ENCODE measurements at regions not wholly inside any gene's neighbourhood (a gene's known extent, or its start where the extent isn't known, plus 50 kb on each side); places are given as distances from the start of the nearest gene placed in this dataset.

DNA sequence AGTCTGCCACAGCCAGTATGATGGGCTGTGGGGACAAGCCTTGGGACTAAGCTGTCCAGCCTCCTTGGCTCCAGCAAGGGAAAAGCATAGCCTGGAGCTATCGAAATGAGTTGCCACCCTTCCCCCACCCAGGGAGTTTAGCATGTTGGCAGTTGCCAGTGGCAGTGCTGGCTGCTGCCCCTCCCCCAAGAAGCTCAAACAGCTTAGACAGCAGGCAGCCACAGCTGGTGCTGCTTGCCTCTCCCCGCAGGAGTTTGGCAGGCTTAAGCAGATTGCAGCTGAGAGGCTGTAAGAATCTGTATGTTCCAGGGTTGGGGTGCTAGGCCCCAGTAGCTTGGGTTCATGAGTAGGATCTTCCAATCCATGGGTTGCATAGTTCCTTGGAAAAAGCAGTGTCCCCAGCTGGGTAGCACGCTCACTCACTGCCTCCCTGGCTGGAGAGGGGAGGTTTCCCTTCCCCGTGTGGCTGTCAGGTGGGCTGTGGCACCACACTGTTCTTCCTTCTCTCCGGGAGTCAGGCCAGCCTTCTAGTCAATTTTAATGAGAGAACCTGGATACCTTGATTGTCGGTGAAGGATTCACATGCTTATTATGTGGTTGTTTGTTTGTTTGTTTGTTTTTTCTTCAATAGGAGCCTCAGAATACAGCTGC, 506.1 kb downstream of the CDH11 start:
- DNase-seq (ENCODE audit: low read depth, low spot score), result no peak
- FAIRE-seq, result no peak
- Histone ChIP-seq H4K20me1 (ENCODE audit: control insufficient read depth, extremely low read depth, insufficient read depth, low read length) (no peaks in the 10 kb centered on the region), H3K4me1 (ENCODE audit: control insufficient read depth, extremely low read depth, insufficient read depth, low read length) (no peaks in the 10 kb centered on the region), H3K4me3 (ENCODE audit: control insufficient read depth in 2 of 3, extremely low read depth in 1 of 3, insufficient read depth in 2 of 3, low read depth in 1 of 3, low read length in 3 of 3) (no peak overlapping the region), H3K27ac (ENCODE audit: control insufficient read depth, insufficient read depth, low read length) (no peak overlapping the region), H3K9ac (ENCODE audit: control insufficient read depth, extremely low read depth, insufficient read depth, low read length) (no peak overlapping the region), H3K4me2 (ENCODE audit: control insufficient read depth, extremely low read depth, insufficient read depth, low read depth, low read length) (no peak overlapping the region), H2AFZ (ENCODE audit: control insufficient read depth, low read length) (no peak overlapping the region), H3K9me1 (ENCODE audit: control insufficient read depth, extremely low read depth, insufficient read depth, low read length) (no peaks in the 10 kb centered on the region), H3K36me3 (ENCODE audit: control insufficient read depth in 2 of 2, extremely low read depth in 1 of 2, insufficient read depth in 2 of 2, low read length in 2 of 2) (no peaks in the 10 kb centered on the region), H3K9me3 (ENCODE audit: control insufficient read depth, low read depth, low read length) (no peaks in the 10 kb centered on the region), H3K27me3 (ENCODE audit: control insufficient read depth, extremely low read depth, insufficient read depth, low read length) (no peaks in the 10 kb centered on the region), H3K79me2 (ENCODE audit: control insufficient read depth, insufficient read depth, low read length) (no peaks in the 10 kb centered on the region)
- no peak for TF ChIP-seq EZH2 (IDR thresholded peaks at IDR 0.05; ENCODE audit: low read length)
- TF ChIP-seq, protein P1, sequence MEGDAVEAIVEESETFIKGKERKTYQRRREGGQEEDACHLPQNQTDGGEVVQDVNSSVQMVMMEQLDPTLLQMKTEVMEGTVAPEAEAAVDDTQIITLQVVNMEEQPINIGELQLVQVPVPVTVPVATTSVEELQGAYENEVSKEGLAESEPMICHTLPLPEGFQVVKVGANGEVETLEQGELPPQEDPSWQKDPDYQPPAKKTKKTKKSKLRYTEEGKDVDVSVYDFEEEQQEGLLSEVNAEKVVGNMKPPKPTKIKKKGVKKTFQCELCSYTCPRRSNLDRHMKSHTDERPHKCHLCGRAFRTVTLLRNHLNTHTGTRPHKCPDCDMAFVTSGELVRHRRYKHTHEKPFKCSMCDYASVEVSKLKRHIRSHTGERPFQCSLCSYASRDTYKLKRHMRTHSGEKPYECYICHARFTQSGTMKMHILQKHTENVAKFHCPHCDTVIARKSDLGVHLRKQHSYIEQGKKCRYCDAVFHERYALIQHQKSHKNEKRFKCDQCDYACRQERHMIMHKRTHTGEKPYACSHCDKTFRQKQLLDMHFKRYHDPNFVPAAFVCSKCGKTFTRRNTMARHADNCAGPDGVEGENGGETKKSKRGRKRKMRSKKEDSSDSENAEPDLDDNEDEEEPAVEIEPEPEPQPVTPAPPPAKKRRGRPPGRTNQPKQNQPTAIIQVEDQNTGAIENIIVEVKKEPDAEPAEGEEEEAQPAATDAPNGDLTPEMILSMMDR (optimal IDR thresholded peaks at IDR 0.05 in 1 of 3, IDR thresholded peaks at IDR 0.05 in 1 of 3, conservative IDR thresholded peaks at IDR 0.05 in 1 of 3; ENCODE audit: extremely low read depth in 1 of 3, insufficient read depth in 2 of 3, low read length in 3 of 3), result no peak
- dilution Hi-C loops (cut with MboI; ENCODE audit: extremely low pct_ligation_motif_present, low sequenced_read_pairs), result no loop called here

DNA sequence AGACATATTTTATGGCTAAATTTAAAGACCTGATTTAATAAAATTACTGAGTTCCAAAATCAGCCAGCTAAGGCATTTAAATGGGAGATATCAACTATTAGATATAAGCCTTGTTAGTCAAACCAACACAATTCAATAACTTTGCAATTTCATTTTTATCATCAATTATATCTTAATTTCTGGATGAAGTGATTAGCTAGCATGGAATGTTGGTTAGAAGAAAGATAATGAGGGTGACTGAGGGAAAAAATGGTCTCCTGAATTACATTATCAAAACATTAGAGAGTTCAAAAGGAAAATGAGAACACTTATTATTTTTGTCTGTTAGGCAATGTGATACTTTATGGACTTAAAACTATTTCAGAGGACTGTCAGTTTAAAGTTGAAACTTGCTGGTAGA, 525.7 kb downstream of the CDH11 start:
- no peak for TF ChIP-seq EZH2 (IDR thresholded peaks at IDR 0.05; ENCODE audit: low read length)
- TF ChIP-seq, protein P1 (optimal IDR thresholded peaks at IDR 0.05 in 1 of 3, IDR thresholded peaks at IDR 0.05 in 1 of 3, conservative IDR thresholded peaks at IDR 0.05 in 1 of 3; ENCODE audit: extremely low read depth in 1 of 3, insufficient read depth in 2 of 3, low read length in 3 of 3), result no peak
- DNase-seq (ENCODE audit: low read depth, low spot score) (no peak), FAIRE-seq (no peak)
- Histone ChIP-seq H3K27ac (ENCODE audit: control insufficient read depth, insufficient read depth, low read length) (no peak overlapping the region), H3K4me2 (ENCODE audit: control insufficient read depth, extremely low read depth, insufficient read depth, low read depth, low read length) (no peak overlapping the region), H3K4me1 (ENCODE audit: control insufficient read depth, extremely low read depth, insufficient read depth, low read length) (no peaks in the 10 kb centered on the region), H3K4me3 (ENCODE audit: control insufficient read depth in 2 of 3, extremely low read depth in 1 of 3, insufficient read depth in 2 of 3, low read depth in 1 of 3, low read length in 3 of 3) (no peak overlapping the region), H3K9ac (ENCODE audit: control insufficient read depth, extremely low read depth, insufficient read depth, low read length) (no peak overlapping the region), H3K9me3 (ENCODE audit: control insufficient read depth, low read depth, low read length) (no peaks in the 10 kb centered on the region), H3K36me3 (ENCODE audit: control insufficient read depth in 2 of 2, extremely low read depth in 1 of 2, insufficient read depth in 2 of 2, low read length in 2 of 2) (no peaks in the 10 kb centered on the region), H3K9me1 (ENCODE audit: control insufficient read depth, extremely low read depth, insufficient read depth, low read length) (no peaks in the 10 kb centered on the region), H4K20me1 (ENCODE audit: control insufficient read depth, extremely low read depth, insufficient read depth, low read length) (no peaks in the 10 kb centered on the region), H3K27me3 (ENCODE audit: control insufficient read depth, extremely low read depth, insufficient read depth, low read length) (no peaks in the 10 kb centered on the region), H3K79me2 (ENCODE audit: control insufficient read depth, insufficient read depth, low read length) (no peaks in the 10 kb centered on the region), H2AFZ (ENCODE audit: control insufficient read depth, low read length) (no peak overlapping the region)
- dilution Hi-C loops (cut with MboI; ENCODE audit: extremely low pct_ligation_motif_present, low sequenced_read_pairs), result no loop called here

All from keratinocyte (primary cell).